KOPT-K1 (cell line): ENCODE measurements at regions not wholly inside any gene's neighbourhood (a gene's known extent, or its start where the extent isn't known, plus 50 kb on each side); places are given as distances from the start of the nearest gene placed in this dataset.
"Not testable (repeated sequence)": the region's sequence is repeated elsewhere in the genome, so short reads cannot be mapped to it uniquely, and the experiment has no call there.

ENCODE experiments used
- H3K27ac ChIP-seq: fragments of 200-600 bp; sonication (generic); 2 replicates; pipeline ENCODE4 v1.5.1; 2016; ENCODE audit warnings: antibody characterized with exemption, mild to moderate bottlenecking, low read depth, low read length; ENCODE audit not compliant: poor library complexity, severe bottlenecking
- H3K36me3 ChIP-seq: fragments of 200-600 bp; sonication (generic); 2 replicates; pipeline ENCODE4 v1.5.1; 2017; ENCODE audit warnings: antibody characterized with exemption, mild to moderate bottlenecking, low read length, moderate library complexity; ENCODE audit not compliant: insufficient read depth
- H3K9me3 ChIP-seq: fragments of 200-600 bp; sonication (generic); 2 replicates; pipeline ENCODE4 v1.5.1; 2017; ENCODE audit warnings: antibody characterized with exemption, low read length, mild to moderate bottlenecking; ENCODE audit not compliant: insufficient read depth, poor library complexity, severe bottlenecking

- no peaks in the 10 kb centered on the region for H3K9me3 ChIP-seq
- no peak overlapping the region for H3K27ac ChIP-seq
- no peaks in the 10 kb centered on the region for H3K36me3 ChIP-seq
Observed at GRCh38 chr5:39542511-39543285, 117.9 kb upstream of the DAB2 start.

DNA sequence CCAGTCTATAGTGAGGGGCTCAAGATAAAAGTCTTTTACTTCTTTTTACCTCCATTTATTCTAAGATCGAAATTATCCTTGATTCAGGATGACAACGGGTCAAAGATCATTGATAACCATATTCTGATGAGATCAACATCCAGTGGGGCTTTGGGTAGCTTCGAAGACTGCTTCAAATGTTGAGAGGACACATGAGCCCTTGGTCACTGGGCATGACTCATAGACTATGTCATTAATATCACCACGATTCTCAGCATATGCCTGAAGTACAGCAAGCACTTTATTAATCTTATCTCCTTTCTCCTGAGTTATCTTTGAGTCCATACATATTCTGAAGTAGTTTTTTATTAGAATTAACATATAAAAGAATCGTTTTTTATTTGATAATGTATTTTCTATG, 117.1 kb upstream of the DAB2 start:
- Histone ChIP-seq H3K36me3 (no peaks in the 10 kb centered on the region), H3K27ac (no peak overlapping the region), H3K9me3 (no peaks in the 10 kb centered on the region)

- Histone ChIP-seq H3K36me3 (no peaks in the 10 kb centered on the region), H3K9me3 (no peaks in the 10 kb centered on the region), H3K27ac (no peak overlapping the region)
Observed at GRCh38 chr5:39539470-39539869, 114.7 kb upstream of the DAB2 start.

DNA sequence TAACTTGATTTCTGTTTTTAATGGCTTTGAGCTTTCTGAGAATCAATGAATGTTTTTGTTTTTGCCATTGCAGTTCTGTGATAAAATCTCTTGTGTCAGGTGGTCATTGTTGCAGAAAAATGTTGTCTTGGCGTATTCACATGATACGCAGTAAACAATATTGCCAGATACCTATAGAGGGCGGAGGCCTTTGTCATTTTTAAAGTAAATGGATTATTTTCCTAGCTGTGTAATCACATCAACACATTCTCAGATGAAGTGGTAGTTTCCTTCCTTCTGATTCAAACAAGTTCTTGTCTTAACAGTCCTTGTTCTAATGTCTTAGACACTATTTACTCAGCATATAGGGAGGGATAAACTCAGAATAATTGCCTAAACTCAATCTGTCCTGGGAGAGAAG, 109.9 kb upstream of the DAB2 start:
- Histone ChIP-seq H3K9me3 (no peaks in the 10 kb centered on the region), H3K36me3 (no peaks in the 10 kb centered on the region), H3K27ac (no peak overlapping the region)

DNA sequence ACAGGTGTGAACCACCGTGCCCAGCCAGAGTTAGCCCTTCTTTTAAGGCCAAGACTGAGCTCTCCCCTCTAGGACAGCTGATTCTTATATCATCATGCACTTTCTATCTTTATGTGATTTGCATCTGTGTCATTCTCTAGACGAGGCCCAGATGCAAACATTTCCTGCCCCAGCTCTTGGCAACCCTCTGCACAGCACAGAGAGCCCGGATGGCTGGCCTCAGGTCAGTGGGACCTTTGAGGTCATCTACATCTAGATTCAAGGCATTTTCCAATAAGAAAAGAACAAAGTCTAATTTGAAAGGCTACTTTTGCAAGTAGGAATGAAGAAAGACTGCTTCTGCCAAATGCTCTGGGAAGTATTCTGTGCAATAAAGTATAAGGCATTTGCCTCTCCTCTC, 109.0 kb upstream of the DAB2 start:
- Histone ChIP-seq H3K9me3 (no peaks in the 10 kb centered on the region), H3K27ac (no peak overlapping the region), H3K36me3 (no peaks in the 10 kb centered on the region)

GRCh38 chr5:39532511-39532910, 107.7 kb upstream of the DAB2 start:
- H3K9me3 ChIP-seq: no peaks in the 10 kb centered on the region
- no peaks in the 10 kb centered on the region for H3K36me3 ChIP-seq
- H3K27ac ChIP-seq: no peak overlapping the region

DNA sequence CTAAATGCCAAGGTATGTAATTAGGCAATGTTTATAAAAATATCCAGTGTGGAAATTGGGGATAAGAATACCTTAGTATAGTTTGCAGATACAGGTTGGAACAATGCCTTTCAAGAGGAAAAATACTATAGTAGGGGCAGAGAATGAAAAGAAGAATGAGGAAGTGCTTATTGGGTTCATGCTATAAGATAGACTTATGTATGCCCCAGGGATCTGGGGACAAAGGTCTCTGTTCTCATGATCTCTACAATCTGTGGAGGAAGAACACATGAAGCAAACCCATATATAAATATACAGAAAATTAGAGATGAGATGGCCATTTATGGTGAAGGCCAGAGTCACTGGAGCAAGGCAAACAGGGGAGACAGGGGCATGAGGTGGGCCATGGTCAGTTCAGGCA, 106.5 kb upstream of the DAB2 start:
- H3K27ac ChIP-seq: no peak overlapping the region
- no peaks in the 10 kb centered on the region for H3K9me3 ChIP-seq
- no peaks in the 10 kb centered on the region for H3K36me3 ChIP-seq

DNA sequence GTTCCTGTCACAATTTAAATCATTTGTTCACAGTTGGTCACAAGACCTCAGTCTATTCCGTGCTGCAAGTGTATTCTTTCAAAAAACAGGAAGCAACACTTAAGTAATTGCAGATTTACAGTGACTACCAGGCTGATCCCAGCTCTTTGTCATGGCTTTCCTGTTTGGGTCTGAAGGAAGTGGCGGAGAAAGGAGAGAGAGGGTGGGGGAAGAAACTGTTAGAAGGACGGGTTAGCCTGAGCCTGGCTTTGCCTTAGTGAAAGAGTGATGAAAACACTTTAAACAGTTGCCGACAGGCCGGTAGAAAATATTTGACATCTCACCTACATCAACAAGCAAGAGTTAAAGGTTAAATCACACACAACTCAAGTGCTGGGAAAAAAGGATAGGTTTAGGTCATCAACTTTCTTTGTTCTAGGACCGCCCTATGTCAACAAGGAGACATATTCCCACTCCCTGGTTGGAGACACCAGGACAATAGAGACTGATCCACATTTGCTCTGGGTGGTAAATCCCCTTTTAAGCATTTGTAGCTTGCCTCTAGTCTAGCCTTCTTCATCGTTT, 102.2 kb upstream of the DAB2 start:
- Histone ChIP-seq H3K36me3 (no peaks in the 10 kb centered on the region), H3K9me3 (no peaks in the 10 kb centered on the region), H3K27ac (no peak overlapping the region)

DNA sequence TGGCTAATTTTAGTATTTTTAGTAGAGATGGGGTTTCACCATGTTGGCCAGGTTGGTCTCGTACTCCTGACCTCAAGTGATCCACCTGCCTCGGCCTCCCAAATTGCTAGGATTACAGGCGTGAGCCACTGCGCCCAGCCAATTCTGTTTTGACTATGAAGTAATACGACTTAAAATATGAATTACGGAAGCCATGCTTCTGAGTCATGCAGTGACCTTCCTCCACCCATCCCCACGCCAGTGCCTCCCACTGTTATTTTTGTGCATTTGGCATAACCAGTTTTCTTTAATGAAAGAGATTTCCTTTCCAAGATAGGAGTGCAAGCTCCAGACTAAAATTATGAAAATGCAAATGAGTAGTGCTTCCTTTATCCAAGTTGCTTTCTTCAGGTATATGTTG, 101.0 kb upstream of the DAB2 start:
- not testable (repeated sequence) for H3K9me3 ChIP-seq, H3K36me3 ChIP-seq, H3K27ac ChIP-seq

- H3K36me3 ChIP-seq: no peaks in the 10 kb centered on the region
- H3K27ac ChIP-seq: no peak overlapping the region
- no peaks in the 10 kb centered on the region for H3K9me3 ChIP-seq
Observed at GRCh38 chr5:39525271-39525670, 100.5 kb upstream of the DAB2 start.

GRCh38 chr5:39523821-39524220, 99.0 kb upstream of the DAB2 start:
- Histone ChIP-seq H3K27ac (no peak overlapping the region), H3K36me3 (no peaks in the 10 kb centered on the region), H3K9me3 (no peaks in the 10 kb centered on the region)

DNA sequence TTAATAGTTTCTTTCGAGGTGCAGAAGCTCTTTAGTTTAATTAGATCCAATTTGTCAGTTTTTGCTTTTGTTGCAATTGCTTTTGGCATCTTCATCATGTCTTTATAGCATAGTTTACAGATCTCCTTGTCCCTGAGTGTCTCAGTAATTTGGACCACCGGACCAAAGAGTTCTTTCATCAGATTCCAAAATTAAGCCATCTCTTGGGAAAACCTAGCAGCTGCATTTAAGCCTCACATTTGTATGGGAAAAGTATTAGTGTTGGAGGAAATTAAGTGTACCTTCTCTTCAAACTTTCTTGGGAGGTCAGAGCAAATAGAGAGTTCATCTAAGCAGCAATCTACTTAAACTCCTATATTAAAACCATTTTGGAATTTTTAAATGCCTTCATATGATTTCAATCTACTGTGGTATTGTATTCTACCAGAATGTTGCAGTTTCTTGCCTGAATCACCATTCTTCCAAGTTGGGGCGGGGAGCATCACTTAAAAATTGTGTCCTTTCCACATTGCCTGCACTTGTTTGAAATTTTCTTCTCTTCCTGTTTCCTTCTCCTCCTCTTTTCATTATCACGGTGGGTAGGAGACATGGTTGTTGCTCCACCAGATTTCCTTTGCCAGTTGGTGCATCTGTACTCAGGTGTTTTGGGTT, 97.3 kb upstream of the DAB2 start:
- Histone ChIP-seq H3K27ac (no peak overlapping the region), H3K9me3 (no peaks in the 10 kb centered on the region), H3K36me3 (no peaks in the 10 kb centered on the region)

DNA sequence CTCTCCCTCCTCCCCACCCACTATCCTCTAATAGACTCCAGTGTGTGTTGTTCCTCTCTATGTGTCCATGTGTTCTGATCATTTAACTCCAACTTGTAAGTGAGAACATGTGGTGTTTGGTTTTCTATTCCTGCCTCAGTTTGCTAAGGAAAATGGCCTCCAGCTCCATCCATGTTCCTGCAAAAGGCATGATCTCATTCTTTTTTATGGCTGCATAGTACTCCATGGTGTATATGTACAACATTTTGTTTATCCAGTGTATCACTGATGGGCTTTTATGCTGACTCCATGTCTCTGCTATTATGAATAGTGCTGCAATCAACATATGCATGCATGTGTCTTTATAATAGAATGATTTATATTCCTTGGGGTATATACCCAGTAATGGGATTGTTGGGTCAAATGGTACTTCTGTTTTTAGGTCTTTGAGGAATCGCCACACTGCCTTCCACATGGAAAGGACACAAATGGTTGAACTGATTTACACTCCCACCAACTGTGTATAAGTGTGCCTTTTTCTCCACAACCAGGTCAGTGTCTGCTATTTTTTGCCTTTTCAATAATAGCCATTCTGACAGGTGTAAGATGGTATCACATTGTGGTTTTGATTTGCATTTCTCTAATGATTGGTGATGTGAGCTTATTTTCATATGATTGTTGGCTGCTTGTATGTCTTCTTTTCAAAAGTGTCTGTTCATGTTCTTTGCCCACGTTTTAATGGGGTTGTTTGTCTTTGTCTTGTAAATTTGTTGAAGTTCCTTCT, 96.5 kb upstream of the DAB2 start:
- Histone ChIP-seq H3K9me3 (no peaks in the 10 kb centered on the region), H3K36me3 (no peaks in the 10 kb centered on the region), H3K27ac (no peak overlapping the region)

- Histone ChIP-seq H3K36me3 (no peaks in the 10 kb centered on the region), H3K27ac (no peak overlapping the region), H3K9me3 (no peaks in the 10 kb centered on the region)
Observed at GRCh38 chr5:39520232-39520572, 95.4 kb upstream of the DAB2 start.

- Histone ChIP-seq H3K36me3 (no peaks in the 10 kb centered on the region), H3K9me3 (no peaks in the 10 kb centered on the region), H3K27ac (no peak overlapping the region)
Observed at GRCh38 chr5:39519566-39520231, 94.9 kb upstream of the DAB2 start.
